ENCODE measurements at regions not wholly inside any gene's neighbourhood (a gene's known extent, or its start where the extent isn't known, plus 50 kb on each side); places are given as distances from the start of the nearest gene placed in this dataset.
"Not testable (repeated sequence)": the region's sequence is repeated elsewhere in the genome, so short reads cannot be mapped to it uniquely, and the experiment has no call there.

- ChIA-PET POLR2A (no interaction called here), CTCF (no interaction called here)
- DNase-seq (ENCODE audit: extremely low spot score): no peak
- TF ChIP-seq CTCF (IDR thresholded peaks at IDR 0.05; ENCODE audit: control extremely low read depth, extremely low read depth, low read depth, missing control alignments): no peak
Measured at GRCh38 chr1:57550092-57550491, 126.2 kb upstream of the DAB1 start.

GRCh38 chr1:57549300-57549699 is 125.4 kb upstream of the DAB1 start:
- no peak for TF ChIP-seq CTCF (IDR thresholded peaks at IDR 0.05; ENCODE audit: control extremely low read depth, extremely low read depth, low read depth, missing control alignments)
- DNase-seq (ENCODE audit: extremely low spot score): no peak
- CTCF ChIA-PET: no interaction called here
- POLR2A ChIA-PET: no interaction called here

GRCh38 chr1:57546549-57547330 is 122.9 kb upstream of the DAB1 start:
- no peak for DNase-seq (ENCODE audit: extremely low spot score)
- ChIA-PET CTCF (no interaction called here), POLR2A (no interaction called here)
- no peak for TF ChIP-seq CTCF (IDR thresholded peaks at IDR 0.05; ENCODE audit: control extremely low read depth, extremely low read depth, low read depth, missing control alignments)

GRCh38 chr1:57544345-57544744 is 120.5 kb upstream of the DAB1 start:
- DNase-seq (ENCODE audit: extremely low spot score): no peak
- POLR2A ChIA-PET: no interaction called here
- TF ChIP-seq CTCF (IDR thresholded peaks at IDR 0.05; ENCODE audit: control extremely low read depth, extremely low read depth, low read depth, missing control alignments): no peak
- CTCF ChIA-PET: no interaction called here

- TF ChIP-seq CTCF (IDR thresholded peaks at IDR 0.05; ENCODE audit: control extremely low read depth, extremely low read depth, low read depth, missing control alignments): no peak
- ChIA-PET CTCF (no interaction called here), POLR2A (no interaction called here)
- DNase-seq (ENCODE audit: extremely low spot score): no peak
Measured at GRCh38 chr1:57536749-57537423, 113.0 kb upstream of the DAB1 start.

GRCh38 chr1:57532299-57532698 is 108.4 kb upstream of the DAB1 start:
- ChIA-PET POLR2A (no interaction called here), CTCF (no interaction called here)
- DNase-seq (ENCODE audit: extremely low spot score): no peak
- no peak for TF ChIP-seq CTCF (IDR thresholded peaks at IDR 0.05; ENCODE audit: control extremely low read depth, extremely low read depth, low read depth, missing control alignments)

- CTCF ChIA-PET: interaction anchor here (1.0 to 1.2 kb wide), 2 partner anchors 10 to 18 kb away, joined by 3 read pairs; no protein-coding TSS in a partner anchor
- DNase-seq (ENCODE audit: extremely low spot score); POLR2A ChIA-PET: not testable (repeated sequence)
Measured at GRCh38 chr1:57530911-57531260, 107.0 kb upstream of the DAB1 start.

All from GM10248 (cell line).